Endothelial cell of umbilical vein (primary cell): ENCODE measurements at regions not wholly inside any gene's neighbourhood (a gene's known extent, or its start where the extent isn't known, plus 50 kb on each side); places are given as distances from the start of the nearest gene placed in this dataset.

Source experiments
- BruUV-seq: library from RNA; stranded (reverse); fragments of 400-500 nt; replicated peaks from 2 replicates; lab custom pipeline; 2021; lab: Mats Ljungman, UMichigan
- CTCF ChIA-PET: fragments of 300-600, 350-600 bp; sonication (Branson Sonifier 250); formaldehyde crosslinking; loops from one replicate; lab custom pipeline; 2021; ENCODE audit warnings: antibody characterized with exemption, inconsistent platforms; lab: Charles Lee
- POLR2A ChIA-PET: fragments of 300-600, 350-600 bp; sonication (Branson Sonifier 250); formaldehyde crosslinking; loops from one replicate; lab custom pipeline; 2021; ENCODE audit warnings: antibody characterized with exemption, inconsistent platforms; lab: Charles Lee
- DNase-seq: peaks from one replicate; pipeline ENCODE4 v3.0.0-alpha.2; 2011; ENCODE audit warnings: low read depth, low spot score
- FAIRE-seq: peaks from 2 replicates; lab custom pipeline; 2011; peaks lifted over from hg19 to GRCh38; lab: Jason Lieb, UNC
- H2AFZ ChIP-seq: 2 replicates; pipeline ENCODE4 v1.6.0; 2012; ENCODE audit warnings: low read depth, low read length, control low read depth, inconsistent platforms
- H3K27ac ChIP-seq: 2 replicates; pipeline ENCODE4 v1.5.1; 2011; ENCODE audit warnings: low read depth, mild to moderate bottlenecking, control low read depth, low read length, moderate library complexity; ENCODE audit not compliant: insufficient read depth
- H3K27me3 ChIP-seq, 2 experiments: 2 replicates each; pipeline versions ENCODE4 v1.6.0 to v1.6.1; 2011; ENCODE audit warnings: low read length in 2 of 2, mixed read lengths in 1 of 2; ENCODE audit not compliant: control insufficient read depth in 2 of 2, insufficient read depth in 2 of 2
- H3K36me3 ChIP-seq, 2 experiments: 2 replicates in 1 of 2; 3 replicates in 1 of 2; pipeline ENCODE4 v1.5.1; 2011; ENCODE audit warnings: low read length in 2 of 2, mild to moderate bottlenecking in 1 of 2, moderate library complexity in 1 of 2; ENCODE audit not compliant: control insufficient read depth in 2 of 2, insufficient read depth in 2 of 2; ENCODE audit errors: extremely low read depth in 1 of 2
- H3K4me1 ChIP-seq: 3 replicates; pipeline ENCODE4 v1.5.1; 2011; ENCODE audit warnings: mild to moderate bottlenecking, low read length; ENCODE audit not compliant: control insufficient read depth, insufficient read depth; ENCODE audit errors: extremely low read depth
- H3K4me2 ChIP-seq: 2 replicates; pipeline ENCODE4 v1.6.1; 2011; ENCODE audit warnings: low read length, control low read depth, mixed read lengths; ENCODE audit not compliant: insufficient read depth
- H3K4me3 ChIP-seq, 3 experiments: fragments of 200-600 bp in 1 of 3; sonication (generic), shearing (Covaris generic) in 1 of 3; replicated peaks in 1 of 3; 2 replicates each; pipeline ENCODE4 v1.5.1; 2011 to 2016; ENCODE audit warnings: control low read depth in 3 of 3, low read length in 3 of 3, mild to moderate bottlenecking in 2 of 3, inconsistent platforms in 1 of 3, low read depth in 1 of 3, moderate library complexity in 1 of 3; ENCODE audit not compliant: insufficient read depth in 1 of 3
- H3K79me2 ChIP-seq: 2 replicates; pipeline ENCODE4 v1.6.0; 2012; ENCODE audit warnings: low read length, inconsistent platforms; ENCODE audit not compliant: control insufficient read depth, insufficient read depth
- H3K9ac ChIP-seq: replicated peaks from 2 replicates; pipeline ENCODE3; 2011; ENCODE audit warnings: low read length, control low read depth; ENCODE audit not compliant: insufficient read depth; ENCODE audit errors: extremely low read depth
- H3K9me1 ChIP-seq: replicated peaks from 3 replicates; pipeline ENCODE4 v1.6.0; 2011; ENCODE audit warnings: mild to moderate bottlenecking, low read length; ENCODE audit not compliant: control insufficient read depth, insufficient read depth; ENCODE audit errors: extremely low read depth
- H3K9me3 ChIP-seq: replicated peaks from 2 replicates; pipeline ENCODE4 v1.5.1; 2012; ENCODE audit warnings: low read length, inconsistent platforms; ENCODE audit not compliant: control insufficient read depth, insufficient read depth
- H4K20me1 ChIP-seq: replicated peaks from 2 replicates; pipeline ENCODE3; 2011; ENCODE audit warnings: mild to moderate bottlenecking, low read length; ENCODE audit not compliant: control insufficient read depth, insufficient read depth; ENCODE audit errors: extremely low read depth
- CTCF ChIP-seq, 2 donors: IDR thresholded peaks; 1 replicate in 1 of 2; 2 replicates in 1 of 2; pipeline ENCODE4 v1.5.1; 2011; ENCODE audit warnings: low read length in 2 of 2, mild to moderate bottlenecking in 2 of 2, moderate library complexity in 2 of 2, control low read depth in 1 of 2, inconsistent platforms in 1 of 2, low read depth in 1 of 2; ENCODE audit not compliant: insufficient read depth in 1 of 2; ENCODE audit errors: extremely low read depth in 1 of 2
- EZH2 ChIP-seq: IDR thresholded peaks from 2 replicates; pipeline ENCODE4 v1.6.1; 2012; ENCODE audit warnings: borderline replicate concordance, low read depth, mild to moderate bottlenecking, moderate library complexity, low read length, inconsistent platforms; ENCODE audit not compliant: severe bottlenecking
- GATA2 ChIP-seq: IDR thresholded peaks from 2 replicates; pipeline ENCODE4 v1.7.0; 2011; ENCODE audit warnings: low read depth, mild to moderate bottlenecking, moderate library complexity, mixed read lengths, low read length; ENCODE audit not compliant: insufficient read length, insufficient read depth
- JUN ChIP-seq: IDR thresholded peaks from 2 replicates; pipeline ENCODE4 v1.6.1; 2011; ENCODE audit warnings: borderline replicate concordance, low read depth; ENCODE audit not compliant: insufficient read length, insufficient read depth
- POLR2A ChIP-seq: IDR thresholded peaks from 2 replicates; pipeline ENCODE4 v1.6.1; 2012; ENCODE audit warnings: low read depth, mild to moderate bottlenecking, control low read depth, low read length
- POLR2AphosphoS5 ChIP-seq: IDR thresholded peaks from 2 replicates; pipeline ENCODE4 v1.6.1; 2012; ENCODE audit warnings: low read depth, mild to moderate bottlenecking, control low read depth, low read length, moderate library complexity; ENCODE audit not compliant: insufficient read depth
- dilution Hi-C: fragments of 300-500 bp; cut with MboI; formaldehyde crosslinking; loops from one replicate; pipeline ENCODE4 v1.15.0; 2019; ENCODE audit warnings: low sequenced_read_pairs; ENCODE audit not compliant: extremely low pct_ligation_motif_present
- intact Hi-C: fragments of 100-400 bp; cut with micrococcal nuclease; formaldehyde crosslinking; loops from one replicate; pipeline ENCODE4 v1.10.0; 2022

- CTCF ChIA-PET, result interaction anchor here (0.8 to 1.8 kb wide), 6 partner anchors 8 to 145 kb away, joined by 3 to 5 read pairs (median 4); no protein-coding TSS in a partner anchor
Observed at GRCh38 chr11:27861706-27862430, 161.6 kb upstream of the BDNF start.

More at GRCh38 chr11:27861706-27862430, 161.6 kb upstream of the BDNF start:
- no peak overlapping the region for H3K4me2 ChIP-seq
- H3K27ac ChIP-seq, result no peak overlapping the region
- no peak overlapping the region for H3K9ac ChIP-seq
- no peak for DNase-seq
- dilution Hi-C loops (no loop called here), intact Hi-C loops (no loop called here)
- no peaks in the 10 kb centered on the region for H3K9me3 ChIP-seq
- H2AFZ ChIP-seq, result no peak overlapping the region
- H3K27me3 ChIP-seq, result peaks cover 0 to 1% of the 10 kb centered on the region in 2 experiments
- no peaks in the 10 kb centered on the region for H3K4me1 ChIP-seq
- H4K20me1 ChIP-seq, result no peaks in the 10 kb centered on the region
- POLR2A ChIA-PET, result no interaction called here
- FAIRE-seq, result no peak
- H3K9me1 ChIP-seq, result no peaks in the 10 kb centered on the region
- H3K79me2 ChIP-seq, result no peaks in the 10 kb centered on the region
- H3K36me3 ChIP-seq, result no peaks in the 10 kb centered on the region
- BruUV-seq, result no TSS peak
- no peak for TF ChIP-seq POLR2AphosphoS5
- TF ChIP-seq CTCF (IDR thresholded peaks at IDR 0.05; ENCODE audit: extremely low read depth in 1 of 2, insufficient read depth in 1 of 2, low read depth in 1 of 2, low read length in 2 of 2), result no peak
- no peak for TF ChIP-seq EZH2
- TF ChIP-seq JUN, result no peak
- no peak for TF ChIP-seq GATA2
- no peak for TF ChIP-seq POLR2A
- H3K4me3 ChIP-seq, result no peak overlapping the region
